ENCODE measurements at regions not wholly inside any gene's neighbourhood (a gene's known extent, or its start where the extent isn't known, plus 50 kb on each side); places are given as distances from the start of the nearest gene placed in this dataset.
"Not testable (repeated sequence)": the region's sequence is repeated elsewhere in the genome, so short reads cannot be mapped to it uniquely, and the experiment has no call there.

DNA sequence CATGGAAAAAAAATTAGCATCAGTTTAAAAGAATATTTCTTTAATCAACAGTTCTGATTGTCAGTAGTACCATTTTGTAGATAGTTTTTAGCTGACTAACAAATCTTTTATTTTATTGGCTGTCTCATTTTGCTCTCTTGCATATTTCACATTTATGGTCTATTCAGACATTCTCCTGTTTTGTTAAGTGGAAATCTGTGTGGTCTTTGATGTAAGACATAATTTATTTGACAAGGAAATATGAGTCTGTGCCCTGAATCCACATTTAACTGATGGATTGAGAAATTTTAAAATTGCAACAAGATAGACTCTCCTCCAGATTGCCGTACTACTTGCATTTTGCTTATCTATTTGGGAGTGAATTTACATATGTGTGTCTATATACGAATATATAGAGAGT lies 96.3 kb upstream of the ATP5MC3 start:
- Histone ChIP-seq H3K4me3 (no peak overlapping the region), H3K36me3 (no peaks in the 10 kb centered on the region), H3K27ac (no peak overlapping the region), H3K9me3 (no peaks in the 10 kb centered on the region), H3K27me3 (no peaks in the 10 kb centered on the region), H3K4me1 (no peaks in the 10 kb centered on the region)
- no peak for DNase-seq
- 90 to 91% methylated on average over 2 of the region's 2 CpGs for WGBS, 2 donors
- TF ChIP-seq, protein P1, sequence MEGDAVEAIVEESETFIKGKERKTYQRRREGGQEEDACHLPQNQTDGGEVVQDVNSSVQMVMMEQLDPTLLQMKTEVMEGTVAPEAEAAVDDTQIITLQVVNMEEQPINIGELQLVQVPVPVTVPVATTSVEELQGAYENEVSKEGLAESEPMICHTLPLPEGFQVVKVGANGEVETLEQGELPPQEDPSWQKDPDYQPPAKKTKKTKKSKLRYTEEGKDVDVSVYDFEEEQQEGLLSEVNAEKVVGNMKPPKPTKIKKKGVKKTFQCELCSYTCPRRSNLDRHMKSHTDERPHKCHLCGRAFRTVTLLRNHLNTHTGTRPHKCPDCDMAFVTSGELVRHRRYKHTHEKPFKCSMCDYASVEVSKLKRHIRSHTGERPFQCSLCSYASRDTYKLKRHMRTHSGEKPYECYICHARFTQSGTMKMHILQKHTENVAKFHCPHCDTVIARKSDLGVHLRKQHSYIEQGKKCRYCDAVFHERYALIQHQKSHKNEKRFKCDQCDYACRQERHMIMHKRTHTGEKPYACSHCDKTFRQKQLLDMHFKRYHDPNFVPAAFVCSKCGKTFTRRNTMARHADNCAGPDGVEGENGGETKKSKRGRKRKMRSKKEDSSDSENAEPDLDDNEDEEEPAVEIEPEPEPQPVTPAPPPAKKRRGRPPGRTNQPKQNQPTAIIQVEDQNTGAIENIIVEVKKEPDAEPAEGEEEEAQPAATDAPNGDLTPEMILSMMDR (IDR thresholded peaks at IDR 0.05): no peak
- TF ChIP-seq EP300 (IDR thresholded peaks at IDR 0.05): no peak
- no peak for TF ChIP-seq POLR2AphosphoS5 (IDR thresholded peaks at IDR 0.05)
- no peak for TF ChIP-seq POLR2A (IDR thresholded peaks at IDR 0.05)
- intact Hi-C loops (cut with DNase I): no loop called here

DNA sequence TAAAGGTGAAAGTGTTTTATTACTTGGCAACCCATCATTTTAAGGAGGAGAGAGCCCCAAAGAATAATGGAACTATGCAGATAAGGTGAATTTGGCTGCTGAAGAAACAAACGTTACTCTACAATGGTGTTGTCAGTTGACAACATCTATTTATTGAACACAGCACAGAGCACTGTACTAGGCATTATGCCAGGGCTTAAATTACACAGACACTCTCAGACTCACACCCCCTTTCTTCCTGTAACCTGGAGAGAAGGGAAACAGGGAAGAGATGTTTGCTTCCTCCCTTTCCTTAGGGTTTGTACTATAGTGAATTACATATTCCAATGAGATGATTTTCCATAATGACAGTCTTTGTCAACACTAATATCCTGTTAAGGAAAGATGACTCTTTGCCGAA lies 94.0 kb upstream of the ATP5MC3 start:
- H3K4me1 ChIP-seq: no peaks in the 10 kb centered on the region
- no peak for DNase-seq
- H3K27me3 ChIP-seq: no peaks in the 10 kb centered on the region
- TF ChIP-seq, protein P1 (IDR thresholded peaks at IDR 0.05): no peak
- TF ChIP-seq POLR2A (IDR thresholded peaks at IDR 0.05): no peak
- no peak for TF ChIP-seq POLR2AphosphoS5 (IDR thresholded peaks at IDR 0.05)
- TF ChIP-seq EP300 (IDR thresholded peaks at IDR 0.05): no peak
- H3K4me3 ChIP-seq: no peak overlapping the region
- 12 to 45% methylated on average over 2 of the region's 2 CpGs for WGBS, 2 donors
- no peaks in the 10 kb centered on the region for H3K36me3 ChIP-seq
- intact Hi-C loops (cut with DNase I): no loop called here
- no peak overlapping the region for H3K27ac ChIP-seq
- H3K9me3 ChIP-seq: no peaks in the 10 kb centered on the region

DNA sequence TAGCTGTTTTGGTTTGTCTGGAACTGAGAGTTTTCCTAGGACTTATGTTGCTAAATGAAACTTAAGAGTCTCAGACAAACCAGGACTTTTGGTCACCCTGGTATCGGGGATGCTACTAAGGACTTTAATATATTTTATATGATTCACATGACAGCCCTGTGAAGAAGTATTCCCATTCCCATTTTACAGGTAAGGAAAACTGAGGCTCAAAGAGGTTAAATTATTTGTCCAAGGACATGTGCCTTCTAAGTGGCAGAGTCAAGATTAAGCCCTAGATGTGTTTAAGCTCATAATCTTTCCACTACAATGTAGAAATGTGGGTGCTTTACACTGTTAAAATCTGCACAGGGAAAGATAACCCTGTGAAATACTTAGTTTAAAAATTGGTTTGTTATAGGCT lies 77.7 kb upstream of the ATP5MC3 start:
- H3K9me3 ChIP-seq: no peaks in the 10 kb centered on the region
- 94% methylated on average over 1 of the region's 1 CpG for WGBS, 2 donors
- intact Hi-C loops (cut with DNase I): no loop called here
- H3K36me3 ChIP-seq: no peaks in the 10 kb centered on the region
- H3K27ac ChIP-seq: no peak overlapping the region
- no peak overlapping the region for H3K4me3 ChIP-seq
- no peak for DNase-seq
- TF ChIP-seq, protein P1 (IDR thresholded peaks at IDR 0.05): no peak
- no peaks in the 10 kb centered on the region for H3K27me3 ChIP-seq
- H3K4me1 ChIP-seq: no peaks in the 10 kb centered on the region

DNA sequence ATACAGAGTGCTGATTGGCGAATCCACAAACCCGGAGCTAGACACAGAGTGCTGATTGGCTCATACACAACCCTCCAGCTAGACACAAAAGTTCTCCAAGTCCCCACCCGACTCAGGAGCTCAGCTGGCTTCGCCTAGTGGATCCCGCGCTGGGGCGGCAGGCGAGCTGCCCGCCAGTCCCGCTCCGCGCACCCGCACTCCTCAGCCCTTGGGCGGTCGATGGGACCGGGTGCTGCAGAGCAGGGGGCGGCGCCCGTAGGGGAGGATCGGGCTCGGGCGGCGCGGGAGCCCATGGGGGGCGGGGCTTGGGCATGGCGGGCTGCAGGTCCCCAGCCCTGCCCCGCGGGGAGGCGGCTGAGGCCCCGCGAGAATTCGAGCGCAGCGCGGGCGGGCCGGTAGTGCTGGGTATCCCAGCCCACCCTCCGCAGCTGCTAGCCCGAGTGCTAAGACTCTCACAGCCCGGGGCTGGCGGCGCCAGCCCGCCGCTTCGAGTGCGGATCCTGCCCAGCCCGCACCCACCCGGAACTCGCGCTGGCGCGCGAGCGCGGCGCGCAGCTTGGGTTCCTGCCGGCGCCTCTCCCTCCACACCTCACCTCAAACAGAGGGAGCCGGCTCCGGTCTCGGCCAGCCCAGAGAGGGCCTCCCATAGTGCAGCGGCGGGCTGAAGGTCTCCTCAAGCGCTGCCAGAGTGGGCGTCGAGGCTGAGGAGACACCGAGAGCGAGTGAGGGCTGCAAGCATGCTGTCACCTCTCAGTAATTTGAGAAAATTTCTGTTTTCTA lies 75.5 kb upstream of the ATP5MC3 start:
- intact Hi-C loops (cut with DNase I): no loop called here
- 89 to 95% methylated on average over 69 of the region's 69 CpGs for WGBS, 2 donors
- TF ChIP-seq, protein P1 (IDR thresholded peaks at IDR 0.05): no peak
- TF ChIP-seq POLR2A (IDR thresholded peaks at IDR 0.05): no peak
- TF ChIP-seq EP300 (IDR thresholded peaks at IDR 0.05): no peak
- no peak for TF ChIP-seq POLR2AphosphoS5 (IDR thresholded peaks at IDR 0.05)
- H3K36me3 ChIP-seq: no peaks in the 10 kb centered on the region
- H3K9me3 ChIP-seq: no peaks in the 10 kb centered on the region
- no peaks in the 10 kb centered on the region for H3K27me3 ChIP-seq
- no peaks in the 10 kb centered on the region for H3K4me1 ChIP-seq
- no peak for DNase-seq
- H3K4me3 ChIP-seq: no peak overlapping the region
- no peak overlapping the region for H3K27ac ChIP-seq

DNA sequence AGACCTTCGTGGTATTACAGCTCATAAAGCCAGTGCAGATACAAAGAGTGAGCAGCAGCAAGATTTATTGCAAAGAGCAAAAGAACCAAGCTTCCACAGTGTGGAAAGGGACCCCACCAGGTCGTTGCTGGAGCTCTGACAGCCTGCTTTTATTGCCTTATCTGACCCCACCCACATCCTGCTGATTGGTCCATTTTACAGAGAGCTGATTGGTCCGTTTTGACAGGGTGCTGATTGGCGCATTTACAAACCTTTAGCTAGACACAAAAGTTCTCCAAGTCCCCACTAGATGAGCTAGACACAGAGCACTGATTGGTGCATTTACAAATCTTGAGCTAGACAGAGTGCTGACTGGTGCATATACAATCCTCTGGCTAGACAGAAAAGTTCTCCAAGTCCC lies 74.9 kb upstream of the ATP5MC3 start:
- H3K4me1 ChIP-seq; intact Hi-C loops (cut with DNase I): not testable (repeated sequence)

More for the DNA sequence above, 74.9 kb upstream of the ATP5MC3 start:
- 77 to 84% methylated on average over 4 of the region's 4 CpGs for WGBS, 2 donors
- H3K27me3 ChIP-seq, DNase-seq, H3K9me3 ChIP-seq, H3K36me3 ChIP-seq, H3K4me3 ChIP-seq, H3K27ac ChIP-seq: not testable (repeated sequence)
